WTC11 (cell line): ENCODE measurements at regions not wholly inside any gene's neighbourhood (a gene's known extent, or its start where the extent isn't known, plus 50 kb on each side); places are given as distances from the start of the nearest gene placed in this dataset.

Source experiments
- NFE2L1 ChIP-seq: sonication (generic); formaldehyde crosslinking; IDR thresholded peaks from 2 replicates; pipeline ENCODE4 v1.8.1; 2023; ENCODE audit warnings: missing genetic modification reagents
- NR3C1 ChIP-seq: sonication (generic); formaldehyde crosslinking; conservative IDR thresholded peaks from 2 replicates; pipeline ENCODE4 v1.8.1; 2023; ENCODE audit warnings: low read depth, mild to moderate bottlenecking, missing genetic modification reagents
- RELA ChIP-seq: sonication (generic); formaldehyde crosslinking; IDR thresholded peaks from 2 replicates; pipeline ENCODE4 v1.8.1; 2022; ENCODE audit warnings: missing genetic modification reagents, mild to moderate bottlenecking, borderline replicate concordance
- TCF7 ChIP-seq: sonication (generic); formaldehyde crosslinking; IDR thresholded peaks from 2 replicates; pipeline ENCODE4 v1.8.0; 2022; ENCODE audit warnings: mild to moderate bottlenecking, low read depth, missing genetic modification reagents, moderate library complexity
- ZBTB21 ChIP-seq: sonication (generic); formaldehyde crosslinking; IDR thresholded peaks from 2 replicates; pipeline ENCODE4 v1.8.1; 2023; ENCODE audit warnings: mild to moderate bottlenecking, missing genetic modification reagents, borderline replicate concordance
- ZNF121 ChIP-seq: sonication (generic); formaldehyde crosslinking; IDR thresholded peaks from 2 replicates; pipeline ENCODE4 v1.8.0; 2023; ENCODE audit warnings: missing genetic modification reagents
- TF ChIP-seq, protein P1 (sequence below): fragments of 200-600 bp; IDR thresholded peaks from 2 replicates; pipeline ENCODE4 v1.8.0; 2022; ENCODE audit warnings: antibody characterized with exemption
- TF ChIP-seq, protein P2 (sequence below): sonication (generic); formaldehyde crosslinking; IDR thresholded peaks from 2 replicates; pipeline ENCODE4 v1.8.0; 2022; ENCODE audit warnings: mild to moderate bottlenecking, missing genetic modification reagents
- TF ChIP-seq, protein P3 (sequence below): sonication (generic); formaldehyde crosslinking; IDR thresholded peaks from 2 replicates; pipeline ENCODE4 v1.8.1; 2022; ENCODE audit warnings: low read depth, mild to moderate bottlenecking, moderate library complexity, missing genetic modification reagents, borderline replicate concordance
- TF ChIP-seq, protein P4 (sequence below): sonication (generic); formaldehyde crosslinking; IDR thresholded peaks from 2 replicates; pipeline ENCODE4 v1.8.1; 2023; ENCODE audit warnings: mild to moderate bottlenecking, missing genetic modification reagents, moderate library complexity
- TF ChIP-seq, protein P5 (sequence below): sonication (generic); formaldehyde crosslinking; IDR thresholded peaks from 2 replicates; pipeline ENCODE4 v1.8.0; 2022; ENCODE audit warnings: mild to moderate bottlenecking, missing genetic modification reagents
- TF ChIP-seq, protein P6 (sequence below): sonication (generic); formaldehyde crosslinking; IDR thresholded peaks from 2 replicates; pipeline ENCODE4 v1.8.1; 2022; ENCODE audit warnings: missing genetic modification reagents, borderline replicate concordance
- TF ChIP-seq, protein P7 (sequence below): sonication (generic); formaldehyde crosslinking; IDR thresholded peaks from 2 replicates; pipeline ENCODE4 v1.8.0; 2023; ENCODE audit warnings: missing genetic modification reagents

DNA sequence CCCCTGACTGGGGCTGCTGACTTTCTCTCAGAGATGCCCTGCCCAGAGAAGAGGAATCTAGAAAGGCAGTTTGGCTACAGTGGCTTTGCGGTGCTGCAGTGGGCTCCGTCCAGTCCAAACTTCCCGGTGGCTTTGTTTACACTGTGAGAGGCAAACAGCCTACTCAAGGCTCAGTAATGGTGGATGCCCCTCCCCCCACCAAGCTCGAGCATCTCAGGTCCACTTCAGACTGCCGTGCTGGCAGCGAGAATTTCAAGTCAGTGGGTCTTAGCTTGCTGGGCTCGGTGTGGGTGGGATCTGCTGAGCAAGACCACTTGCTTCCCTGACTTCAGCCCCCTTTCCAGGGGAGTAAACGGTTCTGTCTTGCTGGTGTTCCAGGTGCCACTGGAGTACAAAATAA is 734.5 kb upstream of the LRRN3 start:
- TF ChIP-seq, protein P1, sequence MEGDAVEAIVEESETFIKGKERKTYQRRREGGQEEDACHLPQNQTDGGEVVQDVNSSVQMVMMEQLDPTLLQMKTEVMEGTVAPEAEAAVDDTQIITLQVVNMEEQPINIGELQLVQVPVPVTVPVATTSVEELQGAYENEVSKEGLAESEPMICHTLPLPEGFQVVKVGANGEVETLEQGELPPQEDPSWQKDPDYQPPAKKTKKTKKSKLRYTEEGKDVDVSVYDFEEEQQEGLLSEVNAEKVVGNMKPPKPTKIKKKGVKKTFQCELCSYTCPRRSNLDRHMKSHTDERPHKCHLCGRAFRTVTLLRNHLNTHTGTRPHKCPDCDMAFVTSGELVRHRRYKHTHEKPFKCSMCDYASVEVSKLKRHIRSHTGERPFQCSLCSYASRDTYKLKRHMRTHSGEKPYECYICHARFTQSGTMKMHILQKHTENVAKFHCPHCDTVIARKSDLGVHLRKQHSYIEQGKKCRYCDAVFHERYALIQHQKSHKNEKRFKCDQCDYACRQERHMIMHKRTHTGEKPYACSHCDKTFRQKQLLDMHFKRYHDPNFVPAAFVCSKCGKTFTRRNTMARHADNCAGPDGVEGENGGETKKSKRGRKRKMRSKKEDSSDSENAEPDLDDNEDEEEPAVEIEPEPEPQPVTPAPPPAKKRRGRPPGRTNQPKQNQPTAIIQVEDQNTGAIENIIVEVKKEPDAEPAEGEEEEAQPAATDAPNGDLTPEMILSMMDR, result no peak
- TF ChIP-seq ZNF121, result no peak
- TF ChIP-seq, protein P2, sequence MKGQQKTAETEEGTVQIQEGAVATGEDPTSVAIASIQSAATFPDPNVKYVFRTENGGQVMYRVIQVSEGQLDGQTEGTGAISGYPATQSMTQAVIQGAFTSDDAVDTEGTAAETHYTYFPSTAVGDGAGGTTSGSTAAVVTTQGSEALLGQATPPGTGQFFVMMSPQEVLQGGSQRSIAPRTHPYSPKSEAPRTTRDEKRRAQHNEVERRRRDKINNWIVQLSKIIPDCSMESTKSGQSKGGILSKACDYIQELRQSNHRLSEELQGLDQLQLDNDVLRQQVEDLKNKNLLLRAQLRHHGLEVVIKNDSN (CRISPR knock-in tag), result no peak
- TF ChIP-seq, protein P3, sequence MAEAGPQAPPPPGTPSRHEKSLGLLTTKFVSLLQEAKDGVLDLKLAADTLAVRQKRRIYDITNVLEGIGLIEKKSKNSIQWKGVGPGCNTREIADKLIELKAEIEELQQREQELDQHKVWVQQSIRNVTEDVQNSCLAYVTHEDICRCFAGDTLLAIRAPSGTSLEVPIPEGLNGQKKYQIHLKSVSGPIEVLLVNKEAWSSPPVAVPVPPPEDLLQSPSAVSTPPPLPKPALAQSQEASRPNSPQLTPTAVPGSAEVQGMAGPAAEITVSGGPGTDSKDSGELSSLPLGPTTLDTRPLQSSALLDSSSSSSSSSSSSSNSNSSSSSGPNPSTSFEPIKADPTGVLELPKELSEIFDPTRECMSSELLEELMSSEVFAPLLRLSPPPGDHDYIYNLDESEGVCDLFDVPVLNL (CRISPR knock-in tag), result no peak
- TF ChIP-seq, protein P4, sequence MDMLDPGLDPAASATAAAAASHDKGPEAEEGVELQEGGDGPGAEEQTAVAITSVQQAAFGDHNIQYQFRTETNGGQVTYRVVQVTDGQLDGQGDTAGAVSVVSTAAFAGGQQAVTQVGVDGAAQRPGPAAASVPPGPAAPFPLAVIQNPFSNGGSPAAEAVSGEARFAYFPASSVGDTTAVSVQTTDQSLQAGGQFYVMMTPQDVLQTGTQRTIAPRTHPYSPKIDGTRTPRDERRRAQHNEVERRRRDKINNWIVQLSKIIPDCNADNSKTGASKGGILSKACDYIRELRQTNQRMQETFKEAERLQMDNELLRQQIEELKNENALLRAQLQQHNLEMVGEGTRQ, result no peak
- TF ChIP-seq, protein P5, sequence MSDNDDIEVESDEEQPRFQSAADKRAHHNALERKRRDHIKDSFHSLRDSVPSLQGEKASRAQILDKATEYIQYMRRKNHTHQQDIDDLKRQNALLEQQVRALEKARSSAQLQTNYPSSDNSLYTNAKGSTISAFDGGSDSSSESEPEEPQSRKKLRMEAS (CRISPR knock-in tag), result no peak
- TF ChIP-seq, protein P6, sequence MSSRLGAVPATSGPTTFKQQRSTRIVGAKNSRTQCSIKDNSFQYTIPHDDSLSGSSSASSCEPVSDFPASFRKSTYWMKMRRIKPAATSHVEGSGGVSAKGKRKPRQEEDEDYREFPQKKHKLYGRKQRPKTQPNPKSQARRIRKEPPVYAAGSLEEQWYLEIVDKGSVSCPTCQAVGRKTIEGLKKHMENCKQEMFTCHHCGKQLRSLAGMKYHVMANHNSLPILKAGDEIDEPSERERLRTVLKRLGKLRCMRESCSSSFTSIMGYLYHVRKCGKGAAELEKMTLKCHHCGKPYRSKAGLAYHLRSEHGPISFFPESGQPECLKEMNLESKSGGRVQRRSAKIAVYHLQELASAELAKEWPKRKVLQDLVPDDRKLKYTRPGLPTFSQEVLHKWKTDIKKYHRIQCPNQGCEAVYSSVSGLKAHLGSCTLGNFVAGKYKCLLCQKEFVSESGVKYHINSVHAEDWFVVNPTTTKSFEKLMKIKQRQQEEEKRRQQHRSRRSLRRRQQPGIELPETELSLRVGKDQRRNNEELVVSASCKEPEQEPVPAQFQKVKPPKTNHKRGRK (CRISPR knock-in tag), result no peak
- TF ChIP-seq TCF7 (CRISPR knock-in tag), result no peak
- TF ChIP-seq, protein P7, sequence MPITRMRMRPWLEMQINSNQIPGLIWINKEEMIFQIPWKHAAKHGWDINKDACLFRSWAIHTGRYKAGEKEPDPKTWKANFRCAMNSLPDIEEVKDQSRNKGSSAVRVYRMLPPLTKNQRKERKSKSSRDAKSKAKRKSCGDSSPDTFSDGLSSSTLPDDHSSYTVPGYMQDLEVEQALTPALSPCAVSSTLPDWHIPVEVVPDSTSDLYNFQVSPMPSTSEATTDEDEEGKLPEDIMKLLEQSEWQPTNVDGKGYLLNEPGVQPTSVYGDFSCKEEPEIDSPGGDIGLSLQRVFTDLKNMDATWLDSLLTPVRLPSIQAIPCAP, result no peak
- no peak for TF ChIP-seq RELA (CRISPR knock-in tag)
- no peak for TF ChIP-seq NR3C1 (CRISPR knock-in tag)
- TF ChIP-seq NFE2L1 (CRISPR knock-in tag), result no peak
- no peak for TF ChIP-seq ZBTB21
